H1 (cell line): ENCODE measurements at regions not wholly inside any gene's neighbourhood (a gene's known extent, or its start where the extent isn't known, plus 50 kb on each side); places are given as distances from the start of the nearest gene placed in this dataset.

Source experiments
- CTCF ChIA-PET: fragments of 300-600 bp; sonication (Branson Sonifier 250); formaldehyde crosslinking; loops from one replicate; lab custom pipeline; 2021; ENCODE audit not compliant: partially characterized antibody; lab: Charles Lee
- POLR2A ChIA-PET: fragments of 300-600 bp; sonication (Branson Sonifier 250); formaldehyde crosslinking; loops from one replicate; lab custom pipeline; 2021; ENCODE audit warnings: inconsistent platforms; ENCODE audit not compliant: partially characterized antibody; lab: Charles Lee
- DNase-seq, 2 experiments: peaks; one replicate each; pipeline versions ENCODE4 v3.0.0 to v3.0.0-alpha.2; 2010 to 2022; ENCODE audit warnings: low spot score in 2 of 2, low read depth in 1 of 2, mixed read lengths in 1 of 2
- FAIRE-seq: peaks from 2 replicates; lab custom pipeline; 2011; peaks lifted over from hg19 to GRCh38; lab: Jason Lieb, UNC
- H2AFZ ChIP-seq: 2 replicates; pipeline ENCODE4 v1.8.1; 2012; ENCODE audit warnings: low read length, inconsistent platforms
- H2AK5ac ChIP-seq: 2 replicates; pipeline ENCODE4 v1.6.1; 2013; ENCODE audit warnings: low read depth, low read length
- H2BK120ac ChIP-seq: replicated peaks from 2 replicates; pipeline ENCODE3; 2013; ENCODE audit warnings: low read depth, low read length, inconsistent platforms
- H2BK12ac ChIP-seq: 2 replicates; pipeline ENCODE4 v1.6.1; 2013; ENCODE audit warnings: low read depth, low read length
- H2BK15ac ChIP-seq: 2 replicates; pipeline ENCODE4 v1.6.1; 2013; ENCODE audit warnings: low read length
- H2BK20ac ChIP-seq: 2 replicates; pipeline ENCODE4 v1.6.1; 2013; ENCODE audit warnings: low read length
- H2BK5ac ChIP-seq: 2 replicates; pipeline ENCODE4 v1.6.1; 2013; ENCODE audit warnings: low read depth, low read length
- H3K14ac ChIP-seq: 2 replicates; pipeline ENCODE4 v1.6.1; 2013; ENCODE audit warnings: inconsistent platforms; ENCODE audit not compliant: insufficient read length
- H3K18ac ChIP-seq: 2 replicates; pipeline ENCODE4 v1.6.1; 2013; ENCODE audit warnings: low read length; ENCODE audit errors: extremely low read depth
- H3K23ac ChIP-seq: 2 replicates; pipeline ENCODE4 v1.6.1; 2013; ENCODE audit warnings: inconsistent platforms; ENCODE audit not compliant: insufficient read length
- H3K23me2 ChIP-seq: 2 replicates; pipeline ENCODE4 v1.6.1; 2013; ENCODE audit warnings: low read depth, low read length
- H3K27ac ChIP-seq: 2 replicates; pipeline ENCODE4 v1.6.1; 2011; ENCODE audit warnings: low read depth, low read length, inconsistent platforms
- H3K27me3 ChIP-seq, 4 experiments: replicated peaks in 1 of 4; 1 replicate in 1 of 4; 2 replicates in 3 of 4; pipeline versions ENCODE4 v1.6.1 to v1.8.1; 2011 to 2013; ENCODE audit warnings: low read length in 3 of 4, mild to moderate bottlenecking in 3 of 4, inconsistent platforms in 2 of 4, mixed read lengths in 2 of 4, moderate library complexity in 1 of 4; ENCODE audit not compliant: control insufficient read depth in 3 of 4, insufficient read depth in 3 of 4; ENCODE audit errors: extremely low read depth in 1 of 4
- H3K36me3 ChIP-seq, 4 experiments: 2 replicates each; pipeline versions ENCODE4 v1.6.1 to v1.8.1; 2011 to 2013; ENCODE audit warnings: mild to moderate bottlenecking in 4 of 4, low read length in 3 of 4, moderate library complexity in 2 of 4, control low read depth in 1 of 4, inconsistent platforms in 1 of 4; ENCODE audit not compliant: insufficient read depth in 4 of 4, control insufficient read depth in 2 of 4
- H3K4ac ChIP-seq: replicated peaks from 2 replicates; pipeline ENCODE3; 2013; ENCODE audit warnings: low read length, low read depth, mixed read lengths, inconsistent platforms; ENCODE audit not compliant: insufficient read length
- H3K4me1 ChIP-seq, 4 experiments: replicated peaks in 1 of 4; 1 replicate in 1 of 4; 2 replicates in 3 of 4; pipeline versions ENCODE4 v1.6.1 to v1.8.1; 2011 to 2013; ENCODE audit warnings: low read length in 3 of 4, inconsistent platforms in 2 of 4, mixed read lengths in 1 of 4; ENCODE audit not compliant: insufficient read depth in 4 of 4, control insufficient read depth in 3 of 4
- H3K4me2 ChIP-seq, 2 experiments: 2 replicates each; pipeline versions ENCODE4 v1.6.1 to v1.8.1; 2011 to 2013; ENCODE audit warnings: low read depth in 2 of 2, low read length in 2 of 2, control low read depth in 1 of 2, inconsistent platforms in 1 of 2, mild to moderate bottlenecking in 1 of 2; ENCODE audit not compliant: insufficient read depth in 1 of 2
- H3K4me3 ChIP-seq, 4 experiments: fragments of 200-600, 300-600 bp in 1 of 4; sonication (generic), shearing (Covaris generic), sonication (Bioruptor Twin) in 1 of 4; 2 replicates each; pipeline versions ENCODE4 v1.5.1 to v1.8.1; 2011 to 2016; ENCODE audit warnings: low read length in 4 of 4, low read depth in 3 of 4, control low read depth in 2 of 4, inconsistent platforms in 2 of 4, mild to moderate bottlenecking in 2 of 4, mixed read lengths in 1 of 4, moderate library complexity in 1 of 4; ENCODE audit not compliant: insufficient read depth in 2 of 4; ENCODE audit errors: extremely low read depth in 1 of 4
- H3K56ac ChIP-seq: replicated peaks from 2 replicates; pipeline ENCODE3; 2013; ENCODE audit warnings: low read depth, mild to moderate bottlenecking, mixed read lengths, low read length, inconsistent platforms; ENCODE audit not compliant: insufficient read length
- H3K79me1 ChIP-seq: 2 replicates; pipeline ENCODE4 v1.6.1; 2013; ENCODE audit warnings: low read depth, low read length, control low read depth
- H3K79me2 ChIP-seq, 2 experiments: 2 replicates each; pipeline versions ENCODE4 v1.6.1 to v1.8.1; 2012 to 2013; ENCODE audit warnings: low read length in 2 of 2, mild to moderate bottlenecking in 2 of 2, inconsistent platforms in 1 of 2; ENCODE audit not compliant: insufficient read depth in 2 of 2, control insufficient read depth in 1 of 2
- H3K9ac ChIP-seq, 4 experiments: replicated peaks in 1 of 4; 1 replicate in 1 of 4; 2 replicates in 3 of 4; pipeline versions ENCODE4 v1.6.1 to v1.8.1; 2011 to 2013; ENCODE audit warnings: low read depth in 3 of 4, low read length in 3 of 4, control low read depth in 2 of 4, mild to moderate bottlenecking in 2 of 4, moderate library complexity in 2 of 4, inconsistent platforms in 1 of 4; ENCODE audit errors: extremely low read depth in 1 of 4
- H3K9me3 ChIP-seq, 2 experiments: 2 replicates each; pipeline versions ENCODE4 v1.6.1 to v1.8.1; 2012 to 2013; ENCODE audit warnings: mild to moderate bottlenecking in 2 of 2, moderate library complexity in 2 of 2, control low read depth in 1 of 2, inconsistent platforms in 1 of 2, low read depth in 1 of 2, low read length in 1 of 2, mixed read lengths in 1 of 2; ENCODE audit not compliant: insufficient read depth in 2 of 2
- H4K20me1 ChIP-seq, 2 experiments: replicated peaks in 1 of 2; 2 replicates each; pipeline versions ENCODE3 to v1.8.1; 2011 to 2013; ENCODE audit warnings: inconsistent platforms in 2 of 2, low read length in 2 of 2, mild to moderate bottlenecking in 1 of 2; ENCODE audit not compliant: insufficient read depth in 2 of 2, control insufficient read depth in 1 of 2
- H4K5ac ChIP-seq: 2 replicates; pipeline ENCODE4 v1.6.1; 2013; ENCODE audit warnings: low read length, low read depth, mixed read lengths, inconsistent platforms; ENCODE audit not compliant: insufficient read length
- H4K8ac ChIP-seq: 2 replicates; pipeline ENCODE4 v1.8.0; 2013; ENCODE audit warnings: mild to moderate bottlenecking, moderate library complexity, low read length, inconsistent platforms; ENCODE audit not compliant: insufficient read depth; ENCODE audit errors: extremely low read depth
- H4K91ac ChIP-seq: replicated peaks from 2 replicates; pipeline ENCODE3; 2013; ENCODE audit warnings: low read length, mixed read lengths, inconsistent platforms; ENCODE audit not compliant: insufficient read length
- ASH2L ChIP-seq: fragments of 200-600, 300-600 bp; sonication (generic); IDR thresholded peaks from one replicate; pipeline ENCODE4 v1.7.1; 2017; ENCODE audit warnings: low read length
- BACH1 ChIP-seq: IDR thresholded peaks from 2 replicates; pipeline ENCODE4 v1.6.1; 2012; ENCODE audit warnings: low read length, improper control_type of control experiment
- CBX8 ChIP-seq: fragments of 300-800, 300-1000 bp; sonication (generic); IDR thresholded peaks from 2 replicates; pipeline ENCODE4 v1.7.1; 2016; ENCODE audit warnings: low read depth, low read length, borderline replicate concordance
- CHD2 ChIP-seq: IDR thresholded peaks from 2 replicates; pipeline ENCODE4 v1.6.1; 2012; ENCODE audit warnings: low read length, improper control_type of control experiment
- EP300 ChIP-seq, 2 experiments: IDR thresholded peaks; 1 replicate in 1 of 2; 2 replicates in 1 of 2; pipeline ENCODE4 v1.6.1; 2011 to 2012; ENCODE audit warnings: low read depth in 2 of 2, low read length in 2 of 2, mild to moderate bottlenecking in 2 of 2, borderline replicate concordance in 1 of 2, inconsistent platforms in 1 of 2, moderate library complexity in 1 of 2
- HDAC2 ChIP-seq, 2 experiments: fragments of 300-600 bp in 1 of 2; sonication (generic) in 1 of 2; IDR thresholded peaks; 2 replicates each; pipeline ENCODE4 v1.6.1; 2011 to 2012; ENCODE audit warnings: low read depth in 2 of 2, low read length in 2 of 2, mild to moderate bottlenecking in 2 of 2, moderate library complexity in 2 of 2, borderline replicate concordance in 1 of 2, inconsistent platforms in 1 of 2
- MAFK ChIP-seq: IDR thresholded peaks from 2 replicates; pipeline ENCODE4 v1.6.1; 2012; ENCODE audit warnings: low read depth, mild to moderate bottlenecking, improper control_type of control experiment, low read length
- NRF1 ChIP-seq: IDR thresholded peaks from 2 replicates; pipeline ENCODE4 v1.6.1; 2011; ENCODE audit warnings: mild to moderate bottlenecking, low read depth, low read length, improper control_type of control experiment
- SAP30 ChIP-seq: fragments of 300-600 bp; sonication (generic); IDR thresholded peaks from 2 replicates; pipeline ENCODE4 v1.7.1; 2012; ENCODE audit warnings: low read length, moderate library complexity, mild to moderate bottlenecking, inconsistent platforms; ENCODE audit not compliant: insufficient read depth, insufficient replicate concordance
- YY1 ChIP-seq: IDR thresholded peaks from 2 replicates; pipeline ENCODE4 v1.6.1; 2011; ENCODE audit warnings: low read depth, mild to moderate bottlenecking, low read length
- ZNF274 ChIP-seq: IDR thresholded peaks from 2 replicates; pipeline ENCODE4 v1.7.0; 2012; ENCODE audit warnings: low read length, borderline replicate concordance; ENCODE audit errors: extremely low read depth
- WGBS, 2 experiments: shearing (Covaris generic) in 1 of 2; methylation state at CpG; one replicate each; pipeline versions ENCODE4 v1.1.6 to v1.1.7; 2013 to 2015; ENCODE audit warnings: low lambda C conversion rate in 2 of 2, mixed read lengths in 2 of 2, inconsistent platforms in 1 of 2, low coverage in 1 of 2, missing lambda C conversion rate in 1 of 2; ENCODE audit not compliant: insufficient replicate concordance in 2 of 2, insufficient coverage in 1 of 2, insufficient read length in 1 of 2; ENCODE audit errors: extremely low coverage in 1 of 2, missing lambda C conversion rate in 1 of 2; 5-methylcytosine and 5-hydroxymethylcytosine counted together
- TF ChIP-seq, protein P1 (sequence below): IDR thresholded peaks from 2 replicates; pipeline ENCODE4 v1.6.1; 2011; ENCODE audit warnings: low read length, improper control_type of control experiment
- TF ChIP-seq, protein P2 (sequence below): IDR thresholded peaks from 2 replicates; pipeline ENCODE4 v1.6.1; 2012; ENCODE audit warnings: inconsistent platforms

- no peak overlapping the region for H3K4me3 ChIP-seq
- no peak overlapping the region for H2BK120ac ChIP-seq
- POLR2A ChIA-PET = no interaction called here
Measured at GRCh38 chr12:91937706-91938105, 207.9 kb downstream of the BTG1 start.

More at GRCh38 chr12:91937706-91938105, 207.9 kb downstream of the BTG1 start:
- Histone ChIP-seq H4K91ac (no peak overlapping the region), H3K14ac (no peak overlapping the region), H2AK5ac (no peak overlapping the region), H3K36me3 (no peaks in the 10 kb centered on the region), H3K23ac (no peak overlapping the region), H3K9ac (no peak overlapping the region), H2AFZ (0 out of 2 replicates have a peak overlapping the region, but pooled peaks have one; percentile 19), H3K9me3 (no peaks in the 10 kb centered on the region), H3K27ac (no peak overlapping the region), H3K18ac (no peak overlapping the region), H3K4me1 (no peaks in the 10 kb centered on the region), H2BK15ac (no peak overlapping the region), H3K23me2 (no peaks in the 10 kb centered on the region), H3K79me1 (no peaks in the 10 kb centered on the region), H3K4ac (no peak overlapping the region), H2BK12ac (no peak overlapping the region), H3K79me2 (no peaks in the 10 kb centered on the region), H4K20me1 (no peaks in the 10 kb centered on the region), H4K8ac (no peak overlapping the region), H4K5ac (no peak overlapping the region), H3K4me2 (no peak overlapping the region), H2BK20ac (no peak overlapping the region), H3K56ac (no peak overlapping the region), H2BK5ac (no peak overlapping the region), H3K27me3 (no peaks in the 10 kb centered on the region)
- WGBS, 2 experiments = 87% methylated on average over 1 of the region's 1 CpG; no CpG with 5 or more reads in 1 of the 2 experiments
- CTCF ChIA-PET = no interaction called here
- TF ChIP-seq, protein P1, sequence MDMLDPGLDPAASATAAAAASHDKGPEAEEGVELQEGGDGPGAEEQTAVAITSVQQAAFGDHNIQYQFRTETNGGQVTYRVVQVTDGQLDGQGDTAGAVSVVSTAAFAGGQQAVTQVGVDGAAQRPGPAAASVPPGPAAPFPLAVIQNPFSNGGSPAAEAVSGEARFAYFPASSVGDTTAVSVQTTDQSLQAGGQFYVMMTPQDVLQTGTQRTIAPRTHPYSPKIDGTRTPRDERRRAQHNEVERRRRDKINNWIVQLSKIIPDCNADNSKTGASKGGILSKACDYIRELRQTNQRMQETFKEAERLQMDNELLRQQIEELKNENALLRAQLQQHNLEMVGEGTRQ = no peak
- TF ChIP-seq ASH2L = no peak
- TF ChIP-seq MAFK = no peak
- TF ChIP-seq CBX8 = no peak
- no peak for TF ChIP-seq BACH1
- TF ChIP-seq NRF1 = no peak
- TF ChIP-seq SAP30 = no peak
- no peak for TF ChIP-seq EP300 (IDR thresholded peaks at IDR 0.05; ENCODE audit: borderline replicate concordance in 1 of 2, low read depth in 2 of 2, low read length in 2 of 2)
- TF ChIP-seq CHD2 = no peak
- no peak for TF ChIP-seq ZNF274
- TF ChIP-seq HDAC2 (IDR thresholded peaks at IDR 0.05; ENCODE audit: borderline replicate concordance in 1 of 2, low read depth in 2 of 2, low read length in 2 of 2) = no peak
- TF ChIP-seq YY1 = no peak
- TF ChIP-seq, protein P2, sequence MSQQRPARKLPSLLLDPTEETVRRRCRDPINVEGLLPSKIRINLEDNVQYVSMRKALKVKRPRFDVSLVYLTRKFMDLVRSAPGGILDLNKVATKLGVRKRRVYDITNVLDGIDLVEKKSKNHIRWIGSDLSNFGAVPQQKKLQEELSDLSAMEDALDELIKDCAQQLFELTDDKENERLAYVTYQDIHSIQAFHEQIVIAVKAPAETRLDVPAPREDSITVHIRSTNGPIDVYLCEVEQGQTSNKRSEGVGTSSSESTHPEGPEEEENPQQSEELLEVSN = no peak
- DNase-seq (no peak), FAIRE-seq (no peak)
